ENCODE measurements at regions not wholly inside any gene's neighbourhood (a gene's known extent, or its start where the extent isn't known, plus 50 kb on each side); places are given as distances from the start of the nearest gene placed in this dataset.
"Not testable (repeated sequence)": the region's sequence is repeated elsewhere in the genome, so short reads cannot be mapped to it uniquely, and the experiment has no call there.

GRCh38 chr7:159335181-159335926 is 190.7 kb upstream of the VIPR2 start:
- DNase-seq: not testable (repeated sequence)

GRCh38 chr7:159332854-159333479 is 188.3 kb upstream of the VIPR2 start:
- DNase-seq: not testable (repeated sequence)

- DNase-seq: no peak
These were observed 186.8 kb upstream of the VIPR2 start for GRCh38 chr7:159331462-159331861.

GRCh38 chr7:159329818-159330378 is 185.2 kb upstream of the VIPR2 start:
- no peak for DNase-seq

GRCh38 chr7:159328096-159328495 is 183.4 kb upstream of the VIPR2 start:
- no peak for DNase-seq

GRCh38 chr7:159323359-159323758 is 178.7 kb upstream of the VIPR2 start:
- no peak for DNase-seq

- no peak for DNase-seq
These were observed 176.6 kb upstream of the VIPR2 start for GRCh38 chr7:159321278-159321677.

- no peak for DNase-seq
These were observed 174.2 kb upstream of the VIPR2 start for GRCh38 chr7:159318682-159319351.

GRCh38 chr7:159317294-159317693 is 172.6 kb upstream of the VIPR2 start:
- no peak for DNase-seq

- no peak for DNase-seq
These were observed 166.5 kb upstream of the VIPR2 start for GRCh38 chr7:159311172-159311494.

GRCh38 chr7:159310457-159311171 is 165.9 kb upstream of the VIPR2 start:
- DNase-seq: no peak

GRCh38 chr7:159309214-159309613 is 164.5 kb upstream of the VIPR2 start:
- not testable (repeated sequence) for DNase-seq

- no peak for DNase-seq
These were observed 161.3 kb upstream of the VIPR2 start for GRCh38 chr7:159306012-159306411.

GRCh38 chr7:159305185-159305584 is 160.5 kb upstream of the VIPR2 start:
- DNase-seq: not testable (repeated sequence)

GRCh38 chr7:159303510-159303909 is 158.8 kb upstream of the VIPR2 start:
- DNase-seq: not testable (repeated sequence)

GRCh38 chr7:159296093-159296681 is 151.5 kb upstream of the VIPR2 start:
- DNase-seq: no peak

- DNase-seq: not testable (repeated sequence)
These were observed 141.8 kb upstream of the VIPR2 start for GRCh38 chr7:159286487-159286886.

GRCh38 chr7:159281573-159281972 is 136.9 kb upstream of the VIPR2 start:
- DNase-seq: no peak

GRCh38 chr7:159280008-159280407 is 135.3 kb upstream of the VIPR2 start:
- DNase-seq: no peak

GRCh38 chr7:159272739-159273138 is 128.1 kb upstream of the VIPR2 start:
- DNase-seq: no peak

- DNase-seq: no peak
These were observed 127.1 kb upstream of the VIPR2 start for GRCh38 chr7:159271781-159272180.

GRCh38 chr7:159269745-159270144 is 125.1 kb upstream of the VIPR2 start:
- DNase-seq: no peak

- DNase-seq: no peak
These were observed 118.8 kb upstream of the VIPR2 start for GRCh38 chr7:159263430-159263829.
